Breast epithelium (tissue), 4 donors: ENCODE measurements at regions not wholly inside any gene's neighbourhood (a gene's known extent, or its start where the extent isn't known, plus 50 kb on each side); places are given as distances from the start of the nearest gene placed in this dataset.

Experiments used
- DNase-seq, 2 donors: peaks; one replicate each; pipeline ENCODE4 v3.0.0-alpha.2; 2019; ENCODE audit warnings: low spot score in 2 of 2
- H3K27ac ChIP-seq, 2 donors: fragments of 200-600 bp; sonication (generic) in 1 of 2; one replicate each; pipeline ENCODE4 v1.5.1; 2016 to 2019; ENCODE audit warnings: mild to moderate bottlenecking in 1 of 2
- H3K27me3 ChIP-seq, 2 donors: fragments of 200-600 bp; sonication (generic) in 1 of 2; one replicate each; pipeline versions ENCODE4 v1.5.1 to v1.6.0; 2017 to 2019; ENCODE audit warnings: control low read depth in 1 of 2, mild to moderate bottlenecking in 1 of 2
- H3K36me3 ChIP-seq: fragments of 200-600 bp; one replicate; pipeline ENCODE4 v1.5.1; 2019
- H3K4me1 ChIP-seq, 2 donors: fragments of 200-600 bp; sonication (generic); one replicate each; pipeline ENCODE4 v1.5.1; 2016 to 2019; ENCODE audit warnings: control low read depth in 1 of 2
- H3K4me3 ChIP-seq, 3 donors: fragments of 200-600 bp; sonication (generic); 1 replicate in 2 of 3; 2 replicates in 1 of 3; pipeline ENCODE4 v1.5.1; 2016 to 2019; ENCODE audit warnings: mild to moderate bottlenecking in 3 of 3, moderate library complexity in 2 of 3
- H3K9me3 ChIP-seq, 2 donors: fragments of 200-600 bp; sonication (generic) in 1 of 2; one replicate each; pipeline ENCODE4 v1.5.1; 2016 to 2019; ENCODE audit warnings: control low read depth in 1 of 2
- POLR2A ChIP-seq: fragments of 450-650 bp; IDR thresholded peaks from one replicate; pipeline ENCODE4 v1.6.1; 2016; ENCODE audit warnings: antibody characterized with exemption, mild to moderate bottlenecking, moderate library complexity
- POLR2AphosphoS5 ChIP-seq, 3 donors: sonication (generic); formaldehyde crosslinking; IDR thresholded peaks; one replicate each; pipeline ENCODE4 v1.6.1; 2017; ENCODE audit warnings: antibody characterized with exemption in 3 of 3
- intact Hi-C: fragments of 100-400 bp; cut with DNase I; formaldehyde crosslinking; loops from one replicate; pipeline ENCODE4 v1.15.1; 2023; ENCODE audit warnings: low total_unique reads
- TF ChIP-seq, protein P1 (sequence below), 3 donors: fragments of 450-650 bp; IDR thresholded peaks; one replicate each; pipeline ENCODE4 v1.5.1; 2016 to 2017; ENCODE audit warnings: antibody characterized with exemption in 3 of 3, mild to moderate bottlenecking in 3 of 3, moderate library complexity in 3 of 3

DNA sequence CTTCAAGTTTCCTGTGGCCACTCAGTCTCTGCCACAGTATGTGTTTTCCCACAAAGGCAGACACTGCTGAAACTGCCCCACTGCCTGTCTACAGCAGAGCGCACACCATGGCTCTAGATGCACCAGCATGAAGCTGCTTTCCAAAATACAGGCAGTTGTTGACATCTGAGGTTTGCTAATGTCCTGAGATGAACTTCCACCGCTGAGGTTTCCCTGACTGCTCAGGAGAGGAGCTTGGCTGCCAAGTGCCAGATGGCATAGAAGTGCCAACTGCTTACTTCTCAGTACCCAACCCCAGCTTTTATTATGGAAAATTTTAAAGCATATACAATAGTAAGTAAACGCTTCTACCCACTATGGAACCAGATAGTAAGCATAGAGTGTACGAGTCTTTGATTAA is 61.0 kb upstream of the EXOC1L start:
- Histone ChIP-seq H3K36me3 (no peaks in the 10 kb centered on the region), H3K27ac (no peak overlapping the region), H3K9me3 (no peaks in the 10 kb centered on the region), H3K27me3 (no peaks in the 10 kb centered on the region), H3K4me1 (no peaks in the 10 kb centered on the region), H3K4me3 (no peak overlapping the region)
- TF ChIP-seq POLR2A (no peak), POLR2AphosphoS5 (IDR thresholded peaks at IDR 0.05) (no peak)
- TF ChIP-seq, protein P1, sequence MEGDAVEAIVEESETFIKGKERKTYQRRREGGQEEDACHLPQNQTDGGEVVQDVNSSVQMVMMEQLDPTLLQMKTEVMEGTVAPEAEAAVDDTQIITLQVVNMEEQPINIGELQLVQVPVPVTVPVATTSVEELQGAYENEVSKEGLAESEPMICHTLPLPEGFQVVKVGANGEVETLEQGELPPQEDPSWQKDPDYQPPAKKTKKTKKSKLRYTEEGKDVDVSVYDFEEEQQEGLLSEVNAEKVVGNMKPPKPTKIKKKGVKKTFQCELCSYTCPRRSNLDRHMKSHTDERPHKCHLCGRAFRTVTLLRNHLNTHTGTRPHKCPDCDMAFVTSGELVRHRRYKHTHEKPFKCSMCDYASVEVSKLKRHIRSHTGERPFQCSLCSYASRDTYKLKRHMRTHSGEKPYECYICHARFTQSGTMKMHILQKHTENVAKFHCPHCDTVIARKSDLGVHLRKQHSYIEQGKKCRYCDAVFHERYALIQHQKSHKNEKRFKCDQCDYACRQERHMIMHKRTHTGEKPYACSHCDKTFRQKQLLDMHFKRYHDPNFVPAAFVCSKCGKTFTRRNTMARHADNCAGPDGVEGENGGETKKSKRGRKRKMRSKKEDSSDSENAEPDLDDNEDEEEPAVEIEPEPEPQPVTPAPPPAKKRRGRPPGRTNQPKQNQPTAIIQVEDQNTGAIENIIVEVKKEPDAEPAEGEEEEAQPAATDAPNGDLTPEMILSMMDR (IDR thresholded peaks at IDR 0.05) = no peak
- DNase-seq = no peak
- intact Hi-C loops = no loop called here

DNA sequence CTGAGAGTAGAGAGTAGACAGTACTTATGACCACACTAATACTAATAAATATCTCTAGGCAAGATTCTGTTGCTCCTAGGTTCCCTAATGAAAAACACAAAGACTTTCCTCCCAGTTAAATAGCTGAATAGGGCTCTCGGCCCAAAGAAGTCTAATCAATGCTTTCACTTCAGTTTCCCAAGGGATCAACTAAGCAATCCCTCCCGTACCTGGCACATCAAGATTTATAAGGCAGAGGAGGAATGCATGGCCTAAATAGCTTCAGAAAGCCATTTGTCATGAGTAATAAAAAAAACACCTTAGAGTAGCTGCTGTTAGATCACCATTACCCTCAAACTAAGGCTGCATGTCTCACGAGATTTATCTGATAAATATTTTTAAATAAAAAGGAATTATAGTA is 56.8 kb upstream of the EXOC1L start:
- Histone ChIP-seq H3K36me3 (no peaks in the 10 kb centered on the region), H3K4me1 (no peaks in the 10 kb centered on the region), H3K27me3 (no peaks in the 10 kb centered on the region), H3K9me3 (no peaks in the 10 kb centered on the region), H3K4me3 (no peak overlapping the region), H3K27ac (no peak overlapping the region)
- intact Hi-C loops = no loop called here
- no peak for DNase-seq
- no peak for TF ChIP-seq POLR2AphosphoS5 (IDR thresholded peaks at IDR 0.05)
- TF ChIP-seq POLR2A = no peak
- TF ChIP-seq, protein P1 (IDR thresholded peaks at IDR 0.05) = no peak

DNA sequence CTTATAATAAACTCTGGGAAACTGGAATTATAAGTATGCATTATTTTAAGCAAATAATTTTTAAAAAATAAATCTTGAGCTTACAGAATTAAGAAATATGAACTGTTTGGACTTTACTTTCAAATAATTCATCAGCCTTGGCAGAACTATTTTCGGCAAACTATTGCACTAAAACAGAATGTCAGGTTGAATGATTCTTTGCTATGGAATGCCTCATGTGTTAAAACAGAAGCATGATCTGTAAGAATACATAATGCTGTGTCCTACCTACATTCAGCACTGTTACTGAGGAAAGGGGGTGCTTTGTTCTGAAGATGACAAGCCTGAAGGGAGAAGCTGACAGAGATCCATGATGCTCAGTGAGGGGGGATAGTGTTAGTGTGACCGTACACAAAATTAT is 55.6 kb upstream of the EXOC1L start:
- no peak overlapping the region for H3K4me3 ChIP-seq
- no peaks in the 10 kb centered on the region for H3K27me3 ChIP-seq
- TF ChIP-seq, protein P1 (IDR thresholded peaks at IDR 0.05) = no peak
- TF ChIP-seq POLR2A (no peak), POLR2AphosphoS5 (IDR thresholded peaks at IDR 0.05) (no peak)
- intact Hi-C loops = no loop called here
- H3K36me3 ChIP-seq = no peaks in the 10 kb centered on the region
- no peak for DNase-seq
- no peak overlapping the region for H3K27ac ChIP-seq
- H3K4me1 ChIP-seq = no peaks in the 10 kb centered on the region
- no peaks in the 10 kb centered on the region for H3K9me3 ChIP-seq

DNA sequence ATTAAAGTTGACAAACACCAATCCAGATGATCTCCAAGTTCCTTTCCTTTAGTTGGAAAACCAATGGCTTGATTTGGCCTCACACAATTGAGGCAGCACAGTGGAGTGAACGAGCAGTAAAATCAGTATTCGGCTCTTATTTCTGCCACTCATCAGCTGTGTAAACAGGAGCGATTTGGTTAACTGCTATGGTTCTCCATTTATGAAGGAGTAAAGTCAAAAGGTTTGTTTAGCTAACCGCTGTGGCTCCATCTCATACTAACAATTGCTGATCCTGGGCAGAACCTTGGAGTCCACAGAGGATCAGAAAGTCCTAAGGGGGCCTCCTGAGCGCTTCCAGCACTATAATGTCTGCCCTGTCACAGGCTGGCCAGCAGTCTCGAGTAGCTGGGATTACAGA is 54.5 kb upstream of the EXOC1L start:
- Histone ChIP-seq H3K4me3 (no peak overlapping the region), H3K9me3 (no peaks in the 10 kb centered on the region), H3K36me3 (no peaks in the 10 kb centered on the region), H3K27me3 (no peaks in the 10 kb centered on the region), H3K4me1 (no peaks in the 10 kb centered on the region), H3K27ac (no peak overlapping the region)
- intact Hi-C loops = no loop called here
- TF ChIP-seq POLR2AphosphoS5 (IDR thresholded peaks at IDR 0.05) = no peak
- DNase-seq = no peak

DNA sequence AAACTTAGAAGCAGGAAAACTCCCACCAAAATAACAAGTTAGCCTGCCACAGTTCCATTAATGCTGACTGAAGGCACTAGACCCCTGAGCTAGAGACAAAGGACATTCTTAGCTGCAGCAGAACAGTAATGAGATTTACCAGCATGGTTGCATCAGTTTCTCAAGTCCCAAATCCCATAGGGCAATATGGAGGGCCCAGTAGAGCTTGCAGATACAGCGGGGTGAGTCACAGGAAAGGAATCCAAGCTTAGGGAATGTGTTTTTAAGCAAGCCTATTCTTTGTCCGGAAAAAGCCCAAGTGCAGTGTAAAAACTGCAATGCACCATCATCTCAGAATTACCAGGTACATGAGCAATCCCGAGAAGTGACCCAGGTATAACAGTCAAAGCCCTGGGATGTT is 51.3 kb upstream of the EXOC1L start:
- DNase-seq = no peak
- H3K36me3 ChIP-seq = no peaks in the 10 kb centered on the region
- intact Hi-C loops = no loop called here
- H3K4me3 ChIP-seq = no peak overlapping the region
- TF ChIP-seq, protein P1 (IDR thresholded peaks at IDR 0.05) = no peak
- no peak for TF ChIP-seq POLR2AphosphoS5 (IDR thresholded peaks at IDR 0.05)
- TF ChIP-seq POLR2A = no peak
- H3K4me1 ChIP-seq = no peaks in the 10 kb centered on the region
- no peaks in the 10 kb centered on the region for H3K9me3 ChIP-seq
- H3K27ac ChIP-seq = no peak overlapping the region
- H3K27me3 ChIP-seq = no peaks in the 10 kb centered on the region
